UCSD-AML1 (cell line): ENCODE measurements at regions not wholly inside any gene's neighbourhood (a gene's known extent, or its start where the extent isn't known, plus 50 kb on each side); places are given as distances from the start of the nearest gene placed in this dataset.
"Not testable (repeated sequence)": the region's sequence is repeated elsewhere in the genome, so short reads cannot be mapped to it uniquely, and the experiment has no call there.

Source experiments
- DNase-seq: peaks from one replicate; lab custom pipeline; 2025; ENCODE audit not compliant: unreplicated experiment; lab: John Stamatoyannopoulos, UW

GRCh38 chr10:119996944-119997343, 104.4 kb downstream of the SEC23IP start:
- DNase-seq = no peak

GRCh38 chr10:119997429-119997828, 104.9 kb downstream of the SEC23IP start:
- DNase-seq = no peak

GRCh38 chr10:120002785-120003184, 110.3 kb downstream of the SEC23IP start:
- DNase-seq = no peak

GRCh38 chr10:120005207-120006201, 113.0 kb downstream of the SEC23IP start:
- no peak for DNase-seq

GRCh38 chr10:120007261-120007660, 114.7 kb downstream of the SEC23IP start:
- no peak for DNase-seq

GRCh38 chr10:120011359-120012130, 119.0 kb downstream of the SEC23IP start:
- no peak for DNase-seq

- no peak for DNase-seq
These were observed 119.5 kb downstream of the SEC23IP start for GRCh38 chr10:120012131-120012400.

- DNase-seq = no peak
These were observed 120.0 kb downstream of the SEC23IP start for GRCh38 chr10:120012566-120012965.

GRCh38 chr10:120014031-120014430, 121.5 kb downstream of the SEC23IP start:
- no peak for DNase-seq

GRCh38 chr10:120015064-120015463, 122.5 kb downstream of the SEC23IP start:
- DNase-seq = no peak

- no peak for DNase-seq
These were observed 124.4 kb downstream of the SEC23IP start for GRCh38 chr10:120016906-120017305.

- DNase-seq = no peak
These were observed 125.3 kb downstream of the SEC23IP start for GRCh38 chr10:120017733-120018417.

GRCh38 chr10:120018695-120019094, 126.2 kb downstream of the SEC23IP start:
- no peak for DNase-seq

- DNase-seq = no peak
These were observed 127.0 kb downstream of the SEC23IP start for GRCh38 chr10:120019568-120019967.

- no peak for DNase-seq
These were observed 129.8 kb downstream of the SEC23IP start for GRCh38 chr10:120022357-120022756.

- DNase-seq = no peak
These were observed 141.7 kb downstream of the SEC23IP start for GRCh38 chr10:120034236-120034635.

- DNase-seq = no peak
These were observed 146.5 kb downstream of the SEC23IP start for GRCh38 chr10:120039046-120039445.

- no peak for DNase-seq
These were observed 147.3 kb downstream of the SEC23IP start for GRCh38 chr10:120039826-120040225.

- no peak for DNase-seq
These were observed 149.5 kb downstream of the SEC23IP start for GRCh38 chr10:120041807-120042559.

GRCh38 chr10:120042705-120043104, 150.2 kb downstream of the SEC23IP start:
- DNase-seq = no peak

- DNase-seq = not testable (repeated sequence)
These were observed 154.8 kb downstream of the SEC23IP start for GRCh38 chr10:120047373-120047772.
